ENCODE measurements at regions not wholly inside any gene's neighbourhood (a gene's known extent, or its start where the extent isn't known, plus 50 kb on each side); places are given as distances from the start of the nearest gene placed in this dataset.

DNA sequence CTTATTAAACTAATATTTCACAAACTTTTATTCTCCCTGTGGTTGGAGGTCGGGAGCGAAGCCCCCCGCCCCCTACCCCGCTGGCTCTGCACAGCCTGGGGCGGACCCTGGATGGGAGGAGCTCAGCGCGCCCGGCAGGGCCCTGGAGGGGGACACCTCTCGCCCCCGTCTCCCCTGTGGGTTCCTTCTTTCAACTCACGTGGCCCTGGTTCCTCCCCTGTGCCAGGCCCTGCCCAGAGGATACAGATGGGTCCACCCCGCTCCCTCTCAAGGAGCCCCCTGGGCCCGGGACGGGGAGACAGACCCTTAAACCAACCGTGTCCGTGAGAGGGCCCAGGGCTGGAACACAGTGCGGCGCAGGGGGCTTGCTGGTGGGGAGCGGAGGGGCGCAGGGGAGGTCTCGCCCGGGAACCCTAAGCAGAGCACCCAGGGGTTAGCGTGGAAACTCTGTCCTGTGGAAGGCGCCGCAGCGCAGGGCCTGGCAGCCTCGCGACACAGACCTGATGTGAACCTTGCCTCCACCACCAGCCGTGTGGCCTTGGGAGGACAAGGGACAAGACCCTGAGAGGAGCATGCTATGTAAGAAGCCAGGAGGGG, 103.7 kb upstream of the MVB12B start:
- peak; percentile 5 for DNase-seq (ENCODE audit: low spot score)

DNA sequence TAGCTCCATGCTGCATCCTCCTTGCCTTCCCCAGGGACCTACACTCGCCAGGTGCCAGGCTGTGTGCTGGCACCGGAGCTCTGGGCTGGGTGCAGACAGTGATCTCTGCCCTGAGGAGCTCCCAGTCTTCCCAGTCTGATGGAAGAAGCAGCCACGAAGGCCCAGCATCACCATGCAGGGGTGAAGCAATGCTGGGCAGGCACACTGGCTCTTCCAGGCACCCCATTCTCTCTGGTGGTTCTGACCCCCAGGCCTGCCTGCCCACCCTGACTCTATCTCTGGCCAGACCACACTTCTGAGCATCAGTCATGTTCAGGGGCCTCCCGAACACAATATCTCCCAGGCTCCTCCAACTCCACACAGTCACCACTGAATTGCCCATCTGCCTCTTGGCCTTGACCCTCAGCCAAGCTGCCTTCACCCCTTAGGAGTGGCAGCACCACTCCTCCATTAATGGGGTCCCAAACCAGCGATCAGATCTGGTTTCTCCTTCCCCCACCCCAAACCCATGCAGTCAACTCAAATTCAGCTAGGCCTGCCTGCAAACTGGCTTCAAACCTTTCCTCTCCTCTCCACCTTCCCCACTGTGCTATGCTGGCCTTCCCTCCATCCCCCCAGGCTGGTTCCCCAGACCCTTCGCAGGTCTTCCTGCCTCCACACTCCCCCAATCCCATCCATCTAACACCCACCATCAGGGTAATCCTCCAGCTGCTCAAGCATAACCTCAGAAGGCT, 102.7 kb upstream of the MVB12B start:
- peak; percentile 5 for DNase-seq (ENCODE audit: low spot score)

DNA sequence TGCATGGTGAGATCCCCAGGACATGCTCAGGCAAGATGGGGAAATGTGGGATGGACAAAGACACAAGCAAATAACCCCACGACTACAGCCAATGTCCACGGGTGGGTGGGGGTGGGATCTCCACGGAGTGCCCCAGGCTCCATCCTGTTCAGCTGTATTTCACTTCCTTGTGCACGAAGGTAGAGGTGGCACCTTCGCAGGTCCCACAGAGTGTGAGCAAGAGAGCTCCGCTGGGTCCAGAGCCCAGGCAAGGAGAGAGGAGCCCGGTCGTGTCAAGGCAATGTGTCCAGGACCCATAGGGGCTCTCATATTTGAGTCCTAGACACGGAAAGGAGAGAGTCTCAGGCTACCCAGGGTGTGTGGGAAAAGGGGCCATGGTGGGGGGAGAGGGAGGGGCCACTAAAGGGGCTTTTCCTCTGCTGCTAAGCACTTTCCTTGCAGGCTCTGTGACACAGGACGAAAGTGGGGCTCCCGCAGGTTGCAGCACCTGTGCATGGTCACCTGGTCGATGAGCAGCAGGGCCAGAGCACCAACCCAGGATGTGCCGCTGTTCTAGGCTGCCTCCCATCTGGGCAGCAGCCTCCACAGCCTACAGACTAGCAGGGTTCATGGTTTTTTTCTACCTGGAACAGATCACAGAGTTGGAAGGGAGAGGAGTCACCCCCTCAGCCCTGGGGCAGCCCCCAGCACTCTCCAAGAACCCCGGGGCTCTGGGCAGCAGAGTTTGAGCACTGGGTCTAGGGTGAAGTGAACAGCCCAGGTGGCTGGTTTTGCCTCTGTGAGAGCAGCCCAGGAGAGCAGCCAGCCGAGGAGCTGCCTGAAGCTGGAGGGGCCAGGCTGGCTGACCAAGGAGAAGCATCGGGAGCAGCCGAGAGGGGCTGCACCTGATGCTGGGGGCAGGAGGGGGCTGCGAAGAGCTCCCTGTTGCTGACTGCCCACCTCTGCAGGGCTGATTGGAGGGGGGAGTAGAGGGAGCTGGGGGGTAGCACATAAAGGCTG, 100.7 kb upstream of the MVB12B start:
- DNase-seq (ENCODE audit: low spot score): no peak

DNA sequence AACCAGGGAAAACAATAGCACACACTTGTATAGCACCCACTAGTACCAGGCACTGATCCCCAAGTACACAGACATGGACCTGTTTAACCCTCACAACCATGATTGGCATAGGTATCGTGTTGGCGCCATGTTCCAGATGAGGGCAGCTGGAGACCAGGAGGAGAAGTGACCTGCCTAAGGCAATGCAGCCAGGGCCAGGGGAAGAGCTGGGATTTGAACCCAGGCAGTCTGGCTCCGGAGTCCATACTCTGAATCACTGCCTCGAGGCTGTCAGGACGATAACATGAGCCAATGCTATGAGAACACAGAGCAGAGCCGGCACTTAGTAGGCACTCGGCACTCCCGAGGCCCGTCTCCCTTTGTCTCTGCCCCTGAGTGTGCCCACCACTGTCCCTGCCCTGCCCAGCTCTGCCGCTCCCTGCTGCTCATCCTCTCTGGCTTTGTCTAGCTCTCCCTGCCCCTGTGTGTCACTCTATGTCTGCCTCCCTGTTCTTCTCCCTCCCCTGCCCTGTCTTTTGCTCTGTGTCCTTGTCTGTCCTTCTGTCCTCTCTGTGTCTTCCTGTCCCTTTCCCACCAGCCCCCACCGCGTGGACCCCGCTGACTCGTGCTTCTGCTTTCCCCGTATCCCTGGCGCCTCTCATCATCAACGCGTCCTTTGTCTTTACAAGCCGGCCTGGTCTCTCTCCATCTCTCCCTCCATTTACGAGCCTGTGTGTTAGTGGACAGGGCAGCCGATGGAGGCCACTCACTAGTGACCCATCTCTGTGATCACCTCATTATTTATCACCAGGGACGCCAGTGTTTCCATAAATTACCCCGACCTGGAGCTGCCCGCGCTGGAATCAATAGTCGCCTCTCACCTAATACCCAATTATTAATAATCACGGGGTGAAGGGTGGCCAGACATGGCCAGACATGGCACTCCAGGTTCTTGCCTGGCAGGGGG, 99.4 kb upstream of the MVB12B start:
- DNase-seq (ENCODE audit: low spot score): no peak

DNA sequence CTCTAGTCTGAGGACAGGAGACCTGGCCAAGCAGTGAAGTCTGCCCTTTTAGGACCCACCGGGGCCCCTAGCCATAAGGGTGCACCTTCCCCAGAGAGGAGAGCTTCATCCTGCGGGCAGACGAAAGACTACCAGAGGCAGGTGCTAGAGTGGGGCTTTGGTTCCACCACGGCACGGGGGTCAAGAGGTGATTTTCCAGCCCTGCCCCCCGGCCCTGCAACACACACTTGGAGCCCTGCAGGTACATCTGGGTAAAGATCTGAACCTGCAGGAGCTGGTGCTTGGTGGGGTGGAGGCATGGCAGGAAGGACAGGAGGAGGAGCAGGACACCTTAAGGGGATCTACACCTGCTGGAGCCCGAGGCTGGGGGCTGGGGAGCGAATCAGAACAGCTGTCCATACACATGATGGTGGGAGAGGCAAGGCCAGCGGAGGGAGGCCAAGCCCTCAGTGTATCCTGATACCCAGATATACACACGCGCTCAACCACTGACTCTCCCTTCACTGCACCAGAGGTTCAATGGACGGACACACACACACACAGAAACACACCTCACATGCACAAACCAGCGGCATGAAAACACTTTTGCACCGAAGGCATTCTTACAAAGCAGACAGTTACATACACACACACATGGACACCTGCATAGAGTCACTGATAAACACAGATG, 98.4 kb upstream of the MVB12B start:
- DNase-seq (ENCODE audit: low spot score): no peak

DNA sequence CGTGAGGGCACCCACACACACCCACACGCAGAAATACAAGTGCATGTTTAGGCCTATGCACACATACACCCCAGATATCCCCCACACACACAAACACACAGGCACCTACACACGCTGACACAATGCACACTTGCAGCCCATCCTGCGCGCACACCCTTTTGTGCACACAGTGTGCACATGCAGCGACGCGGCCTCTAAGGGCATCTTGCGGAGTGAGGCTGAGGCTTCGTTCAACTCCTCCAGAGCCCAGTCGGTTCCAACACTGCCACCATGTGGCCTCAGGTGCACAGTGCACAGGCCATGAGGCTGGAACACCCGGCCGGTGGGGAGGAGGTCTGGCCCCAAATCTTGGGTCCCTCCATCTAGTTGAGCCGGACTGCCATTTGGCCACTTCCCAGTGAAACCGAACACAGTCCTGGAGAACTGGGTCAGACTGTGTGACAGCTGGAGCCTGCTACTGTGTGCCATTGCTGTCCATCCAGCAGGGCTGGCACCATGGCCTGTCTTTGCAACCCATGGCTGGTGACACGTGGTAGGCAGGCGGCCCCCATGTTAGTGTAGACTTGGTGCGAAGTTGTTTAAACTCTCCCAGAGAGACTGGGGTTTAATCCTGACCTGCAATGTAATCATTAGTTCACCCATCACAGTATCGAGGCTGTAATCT, 97.7 kb upstream of the MVB12B start:
- peak; percentile 88 for DNase-seq (ENCODE audit: low spot score)

DNA sequence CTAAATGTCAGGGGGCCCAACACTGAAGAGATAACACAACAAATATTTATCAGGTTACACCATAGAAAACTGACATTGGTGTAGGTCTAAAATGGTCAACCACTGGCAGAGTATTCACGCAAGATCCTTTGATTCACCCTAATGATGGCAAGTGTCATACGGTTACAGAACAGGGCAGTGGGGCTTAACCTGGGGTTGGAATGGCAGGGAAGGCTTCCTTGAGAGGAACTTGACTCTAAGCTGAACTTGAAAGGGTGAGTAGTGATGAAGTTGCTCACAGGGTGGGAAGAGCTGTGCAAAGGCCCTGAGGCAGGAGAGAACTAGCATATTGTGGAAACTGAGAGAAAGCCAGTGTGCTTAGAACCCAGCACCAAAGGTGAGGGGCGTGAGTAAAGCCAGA, 97.1 kb upstream of the MVB12B start:
- DNase-seq (ENCODE audit: low spot score): no peak

DNA sequence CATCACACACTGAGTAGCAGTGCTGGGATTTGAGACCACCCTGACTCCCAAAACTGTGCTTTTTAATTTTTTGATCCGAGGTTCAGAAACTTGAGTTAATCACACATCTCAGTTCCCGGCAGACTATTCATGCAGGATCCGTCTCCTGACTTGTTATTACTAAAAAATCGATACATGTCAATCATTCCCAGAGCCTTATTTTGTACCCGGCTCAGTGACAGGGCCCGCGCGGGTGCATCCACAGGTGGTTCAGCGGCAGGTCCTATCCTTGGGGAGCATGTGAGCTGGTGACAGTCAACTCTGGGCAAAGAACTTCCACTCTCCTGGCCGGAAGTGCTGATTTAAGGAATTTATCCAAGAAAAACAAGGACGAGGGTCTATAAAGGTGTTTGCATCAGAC, 95.9 kb upstream of the MVB12B start:
- no peak for DNase-seq (ENCODE audit: low spot score)

DNA sequence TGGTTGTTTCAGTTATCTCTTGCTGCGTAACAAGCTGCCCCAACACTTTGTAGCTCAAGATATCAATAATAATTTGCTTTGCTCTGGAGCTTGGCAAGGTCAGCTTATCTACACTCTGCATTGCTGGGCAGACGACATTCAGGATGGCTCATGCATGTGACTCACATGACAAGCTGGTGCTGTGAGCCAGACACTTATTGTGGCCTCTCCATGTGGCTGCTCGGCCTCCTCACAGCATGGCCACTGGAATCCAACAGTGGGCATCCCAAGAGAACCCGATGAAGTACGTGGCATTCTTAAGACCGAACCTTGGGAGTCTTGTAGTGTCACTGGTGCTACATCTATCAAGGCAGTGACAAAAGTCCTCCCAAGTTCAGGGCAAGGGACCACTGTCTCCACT, 94.2 kb upstream of the MVB12B start:
- DNase-seq (ENCODE audit: low spot score): no peak

DNA sequence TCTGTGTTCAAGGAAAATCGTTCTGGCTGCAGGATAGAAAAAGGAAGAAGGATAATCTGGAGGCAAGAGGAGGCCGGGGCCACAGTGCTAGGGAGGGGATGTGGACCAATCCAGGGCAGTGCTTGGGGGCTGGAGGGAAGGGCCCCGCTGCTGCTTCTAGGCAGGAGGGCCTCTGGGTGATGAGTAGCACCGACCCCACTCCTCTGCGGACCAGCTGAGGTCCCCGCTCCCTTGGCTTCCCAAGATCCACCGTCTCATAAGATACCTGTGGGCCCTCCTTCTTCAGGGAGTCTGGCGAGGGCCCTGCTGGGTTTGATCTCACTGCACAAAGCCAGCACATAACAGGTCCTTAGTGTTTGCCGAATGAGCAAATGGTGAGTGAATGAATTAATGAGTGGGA, 93.5 kb upstream of the MVB12B start:
- no peak for DNase-seq (ENCODE audit: low spot score)

DNA sequence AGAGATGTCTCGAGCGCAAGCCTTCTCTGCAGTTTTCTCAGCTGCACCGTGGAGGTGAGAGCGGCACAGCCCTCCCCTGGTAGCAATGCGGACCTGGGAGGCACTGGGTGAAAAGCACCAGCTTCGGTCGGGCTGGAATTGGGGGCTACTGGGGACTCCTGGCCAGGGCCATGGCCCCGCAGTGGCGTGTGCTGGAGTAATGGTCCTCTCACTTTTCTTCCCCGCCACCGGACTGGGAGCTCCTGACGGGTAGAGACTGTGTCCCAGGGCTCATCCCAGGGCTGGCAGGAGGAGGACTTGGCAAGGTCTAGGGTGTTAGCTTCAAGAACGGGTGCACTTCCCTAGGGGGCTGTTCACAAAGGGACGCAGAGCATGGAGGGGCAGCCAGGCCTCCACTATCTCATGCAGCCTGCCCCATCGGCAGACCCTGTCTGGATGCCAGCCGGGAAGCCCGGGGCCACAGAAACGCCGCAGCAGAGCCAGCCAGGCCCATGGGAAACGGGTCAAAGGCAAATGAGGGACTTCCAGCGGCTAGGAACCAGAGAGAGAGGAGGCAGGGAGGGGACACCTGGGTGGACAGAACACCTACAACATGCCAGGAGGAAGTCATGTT, 92.6 kb upstream of the MVB12B start:
- no peak for DNase-seq (ENCODE audit: low spot score)

DNA sequence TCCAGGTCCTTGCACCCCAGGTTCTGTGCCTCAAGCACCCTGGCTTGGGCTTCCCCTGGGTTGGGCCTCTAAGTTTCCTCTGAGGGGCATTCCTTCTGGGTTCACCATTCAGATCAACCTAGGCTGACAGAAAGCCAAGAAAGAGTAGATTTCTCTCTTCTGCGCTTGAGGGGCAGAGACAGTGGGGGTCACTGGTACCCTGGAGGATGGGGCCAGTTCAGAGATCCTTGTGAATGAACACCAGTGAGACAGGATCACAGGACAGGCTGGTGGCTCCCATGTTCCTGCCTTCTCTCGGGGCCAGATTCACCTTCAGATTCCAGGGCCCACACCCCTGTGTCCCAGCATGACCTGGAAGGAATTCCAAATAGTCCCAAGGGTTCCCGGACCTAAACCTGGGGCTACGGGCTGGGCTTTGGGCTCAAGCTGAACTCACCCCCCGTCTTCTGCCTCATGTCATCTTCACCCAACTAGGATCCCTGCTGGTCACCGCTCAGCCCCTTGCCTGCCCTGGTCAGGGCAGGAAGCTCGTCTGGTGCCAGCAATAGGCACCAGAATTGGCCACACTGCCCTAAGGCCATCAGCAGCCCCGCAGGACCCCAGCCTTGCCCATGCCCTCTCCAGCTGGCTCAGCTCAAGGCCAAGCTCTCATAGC, 91.8 kb upstream of the MVB12B start:
- no peak for DNase-seq (ENCODE audit: low spot score)

DNA sequence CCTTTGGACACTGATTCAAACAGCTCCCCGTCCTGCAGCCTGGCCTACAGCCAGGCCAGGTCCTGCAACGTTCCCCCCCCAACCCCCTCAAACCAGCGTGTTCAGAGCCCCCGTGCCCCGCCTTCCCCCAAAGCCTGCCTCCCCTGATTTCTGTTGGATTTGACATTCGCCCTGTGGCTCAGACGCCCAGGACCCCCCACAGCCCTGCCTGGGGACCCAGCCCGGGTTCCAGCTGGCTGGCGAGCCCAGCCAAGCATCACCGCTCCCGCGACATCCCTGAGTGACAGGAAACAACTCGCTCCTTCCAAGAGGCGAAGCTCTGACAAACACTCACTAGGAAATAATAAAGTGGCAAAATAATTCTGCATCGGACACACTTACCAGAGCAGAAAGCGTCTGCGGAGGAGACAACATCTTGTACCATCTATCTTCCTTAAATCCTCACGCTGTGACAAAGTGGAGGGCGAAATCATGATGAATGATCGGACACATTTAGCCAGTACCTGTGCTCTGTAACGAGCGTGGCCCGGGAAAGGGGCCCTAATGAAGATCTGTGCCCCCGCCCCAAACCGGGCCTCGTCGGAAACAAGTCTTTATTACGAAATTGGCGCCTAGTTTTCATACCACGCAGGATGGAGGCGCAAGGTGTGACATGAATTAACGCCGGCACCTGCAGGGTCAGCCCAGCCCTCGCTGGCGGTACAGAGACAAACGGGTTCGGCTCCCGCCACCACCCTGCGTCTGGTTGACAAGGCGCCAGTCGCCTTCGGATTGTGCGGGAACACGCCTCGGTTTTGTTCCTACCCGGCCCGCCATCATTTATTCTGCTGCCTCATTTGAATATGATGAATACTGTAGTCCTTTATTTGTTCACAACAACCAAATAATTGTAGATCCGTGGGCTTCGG, 91.0 kb upstream of the MVB12B start:
- no peak for DNase-seq (ENCODE audit: low spot score)

DNA sequence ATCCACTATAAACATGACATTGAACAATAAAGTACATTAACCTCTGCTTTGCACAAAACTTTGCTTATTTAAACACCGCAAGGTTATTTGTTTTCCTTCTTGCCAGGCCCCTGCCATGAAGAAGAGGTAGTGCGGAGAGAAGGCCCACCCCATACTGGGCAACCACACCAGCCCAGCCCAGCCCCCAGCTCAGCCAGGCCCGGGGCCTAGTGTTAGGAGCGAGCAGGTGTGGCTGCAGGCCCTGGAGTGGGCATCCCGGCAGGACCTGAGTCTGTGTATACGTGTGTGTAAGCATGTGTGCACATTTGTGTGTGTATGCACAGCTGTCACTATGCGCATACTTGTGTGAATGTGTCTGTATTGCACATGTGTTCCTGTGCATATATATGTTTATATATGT, 90.4 kb upstream of the MVB12B start:
- no peak for DNase-seq (ENCODE audit: low spot score)

DNA sequence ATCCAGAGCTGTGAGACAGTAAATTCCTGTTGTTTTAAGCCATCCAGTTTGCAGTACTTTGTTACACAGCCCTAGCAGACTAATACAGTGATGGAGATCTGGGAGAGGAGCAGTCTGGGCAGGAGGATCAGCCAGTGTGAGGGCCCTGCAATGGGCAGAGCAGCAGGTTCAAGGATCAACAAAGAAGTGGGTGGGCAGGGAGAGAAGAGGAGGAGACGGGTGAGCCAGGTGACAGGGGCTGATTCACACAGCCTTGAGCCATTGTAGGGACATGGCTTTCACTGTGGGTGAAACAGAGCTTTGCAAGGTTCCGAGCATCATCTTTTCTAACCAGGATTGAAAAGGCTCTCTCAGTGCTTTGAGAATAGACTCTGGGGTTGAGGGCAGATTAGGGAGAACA, 88.2 kb upstream of the MVB12B start:
- DNase-seq (ENCODE audit: low spot score): no peak

DNA sequence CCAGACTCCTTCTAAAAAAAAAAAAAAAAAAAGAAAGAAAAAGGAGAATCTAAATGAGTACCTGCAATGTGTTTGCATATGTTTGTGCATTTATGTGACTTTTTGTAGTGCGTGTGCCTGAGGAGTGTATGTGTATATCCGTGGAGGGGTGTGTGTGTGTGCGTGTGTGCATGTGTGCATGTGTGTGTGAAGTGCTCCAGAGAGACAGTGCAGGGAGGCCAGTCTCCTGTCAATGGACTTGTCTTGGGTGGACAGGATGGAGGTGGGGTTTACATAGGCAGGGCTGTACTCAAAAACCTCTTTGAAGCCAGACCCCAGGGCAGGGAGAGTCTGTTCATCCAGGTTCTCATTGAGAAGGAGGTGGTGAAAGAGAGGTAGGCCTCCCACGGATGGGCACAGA, 87.1 kb upstream of the MVB12B start:
- DNase-seq (ENCODE audit: low spot score): no peak

DNA sequence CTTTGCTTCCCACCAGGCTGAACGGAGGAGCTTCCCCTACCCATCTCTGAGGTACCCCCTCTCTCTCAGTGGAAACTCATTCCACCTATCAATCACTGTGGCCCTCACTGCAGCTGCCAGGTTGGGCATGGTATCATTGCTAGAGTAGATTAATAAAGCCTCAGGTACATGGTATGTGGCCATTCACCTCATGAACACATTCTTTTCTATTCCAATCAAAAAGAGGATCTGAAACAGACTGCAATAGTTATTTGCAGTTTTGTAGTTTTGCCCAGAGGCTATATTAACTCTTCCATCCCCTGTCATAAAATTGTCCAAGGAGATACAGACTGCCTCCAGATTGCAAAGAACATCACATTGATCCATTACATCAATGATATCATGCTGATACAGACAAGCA, 85.8 kb upstream of the MVB12B start:
- DNase-seq (ENCODE audit: low spot score): no peak

DNA sequence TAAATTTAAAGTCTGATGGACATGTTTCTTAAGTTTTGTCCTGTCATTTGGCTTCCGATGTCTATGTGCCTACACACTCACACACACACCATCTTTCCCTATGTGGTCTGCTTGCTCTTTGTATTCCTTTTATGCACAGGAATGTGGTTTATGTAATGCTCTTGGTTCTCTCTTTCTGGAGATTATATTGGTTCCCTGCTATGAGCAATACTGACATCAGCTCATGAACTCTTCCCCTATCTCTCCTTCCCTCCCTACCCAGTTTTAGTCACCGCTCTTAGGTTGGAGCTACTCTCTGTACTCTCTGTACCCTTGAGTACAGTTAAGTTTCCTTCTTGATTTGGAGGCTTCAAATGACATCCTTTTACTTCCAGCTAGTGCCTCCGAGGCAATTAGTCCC, 77.9 kb upstream of the MVB12B start:
- peak; percentile 59 for DNase-seq (ENCODE audit: low spot score)

All from AG08396 (cell line).